ENCODE measurements at regions not wholly inside any gene's neighbourhood (a gene's known extent, or its start where the extent isn't known, plus 50 kb on each side); places are given as distances from the start of the nearest gene placed in this dataset.

- TF ChIP-seq CTCF (IDR thresholded peaks at IDR 0.05; ENCODE audit: insufficient read depth, low read depth, low read length) = no peak
- no peak for TF ChIP-seq EZH2 (IDR thresholded peaks at IDR 0.05; ENCODE audit: insufficient read depth, low read length)
Measured at GRCh38 chr2:155653176-155653575, 679.3 kb downstream of the NR4A2 start.

All from astrocyte (in vitro differentiated cells and primary cell).